HG02884 (cell line): ENCODE measurements at regions not wholly inside any gene's neighbourhood (a gene's known extent, or its start where the extent isn't known, plus 50 kb on each side); places are given as distances from the start of the nearest gene placed in this dataset.
"Not testable (repeated sequence)": the region's sequence is repeated elsewhere in the genome, so short reads cannot be mapped to it uniquely, and the experiment has no call there.

Source experiments
- ATAC-seq: cut with Tn5 transposase; IDR thresholded peaks from one replicate; pipeline ENCODE4 v1.9.1; 2021; ENCODE audit warnings: mild to moderate bottlenecking, moderate library complexity; ENCODE audit not compliant: unreplicated experiment

DNA sequence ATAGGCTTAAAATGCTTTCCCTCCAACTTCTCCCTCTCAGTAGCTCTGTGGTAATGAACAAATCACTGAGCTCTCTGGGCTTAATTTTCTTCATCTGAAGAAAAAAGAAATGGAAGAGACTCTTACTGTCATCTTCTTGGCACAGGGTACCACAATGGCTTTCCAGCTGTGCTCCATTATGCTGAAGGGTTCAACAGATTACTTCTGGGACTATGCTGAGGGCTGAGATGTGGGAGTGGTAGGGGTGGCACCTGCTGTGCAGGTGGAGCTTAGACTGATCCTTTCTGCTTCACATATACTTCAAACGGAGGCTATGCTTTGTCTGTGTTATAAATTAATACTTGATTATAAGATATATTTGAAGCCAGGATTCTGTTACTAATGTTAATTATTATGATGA, 840.2 kb upstream of the C9orf72 start:
- ATAC-seq = no peak

DNA sequence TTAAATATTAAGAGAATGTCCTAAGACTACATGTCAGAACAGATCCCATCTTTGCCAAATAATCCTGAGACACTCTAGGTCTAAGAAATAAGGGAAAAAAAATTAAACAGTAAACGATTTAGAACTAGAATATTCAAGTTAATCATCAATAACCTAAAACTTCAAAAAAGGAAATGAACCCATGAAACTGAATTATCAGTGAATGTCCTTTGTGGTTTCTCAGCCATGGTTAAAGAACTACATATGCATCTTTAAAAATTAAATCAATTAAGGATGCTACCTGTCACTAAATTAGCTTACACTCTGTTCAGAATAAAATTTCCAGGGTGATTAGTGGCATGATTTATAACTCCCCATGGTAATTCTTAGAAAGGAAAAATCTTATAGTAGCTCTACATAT, 850.0 kb upstream of the C9orf72 start:
- ATAC-seq = no peak

DNA sequence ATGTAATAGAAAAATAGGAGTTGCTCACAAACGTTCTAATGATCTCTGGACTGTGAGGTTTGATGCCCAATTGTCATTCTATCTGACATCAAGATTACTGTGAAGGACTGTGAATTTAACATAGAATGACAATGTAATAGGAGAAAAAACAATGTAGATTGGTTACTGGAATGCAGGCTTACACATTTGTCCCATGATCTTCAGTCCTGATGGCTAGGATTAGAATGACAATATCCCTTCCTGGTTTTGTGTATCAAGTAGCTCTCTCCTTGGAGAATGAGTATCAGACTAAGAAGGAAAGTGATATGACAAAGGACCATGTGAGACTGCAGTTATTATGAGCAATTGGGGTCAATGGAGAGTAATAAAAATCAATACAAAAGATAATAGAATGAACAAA, 862.2 kb upstream of the C9orf72 start:
- ATAC-seq = no peak

DNA sequence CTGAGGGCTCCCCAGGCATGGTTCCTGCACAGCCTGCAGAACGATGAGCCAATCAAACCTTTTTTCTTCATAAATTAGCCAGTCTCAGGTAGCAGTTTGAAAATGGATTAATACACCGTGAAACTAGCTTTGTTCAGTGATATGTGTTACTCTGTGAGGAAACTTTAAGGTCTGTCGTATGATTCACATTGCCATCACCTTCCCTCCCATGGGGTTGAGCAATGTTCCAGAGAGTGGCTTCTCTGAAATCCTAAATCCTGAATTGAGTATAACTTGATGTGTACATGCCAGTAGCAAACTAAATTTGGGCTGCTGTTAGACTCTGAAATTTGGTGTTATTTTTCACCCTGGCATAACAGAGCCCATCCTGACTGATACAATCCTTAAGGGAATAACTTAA, 866.4 kb upstream of the C9orf72 start:
- ATAC-seq = no peak

DNA sequence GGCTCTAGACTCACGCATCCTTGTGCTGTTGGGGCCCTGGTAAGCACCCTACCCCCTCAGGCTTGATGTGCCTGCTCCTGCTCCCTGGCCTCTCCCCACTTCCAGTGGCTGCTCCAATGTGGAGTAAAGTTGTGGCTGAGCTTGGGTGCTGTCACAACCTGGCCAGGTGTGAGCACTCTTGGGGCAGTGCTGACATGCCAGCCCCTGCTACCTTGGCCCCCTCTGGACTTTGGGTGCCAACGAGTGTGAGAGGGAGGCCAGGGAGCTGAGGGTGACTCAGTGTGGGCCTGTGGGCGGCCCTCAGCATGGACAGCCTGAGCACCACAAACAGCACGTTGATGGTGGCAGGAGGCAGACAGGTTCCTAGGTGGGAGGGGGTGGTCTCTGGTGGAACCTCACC, 870.2 kb upstream of the C9orf72 start:
- ATAC-seq = no peak

DNA sequence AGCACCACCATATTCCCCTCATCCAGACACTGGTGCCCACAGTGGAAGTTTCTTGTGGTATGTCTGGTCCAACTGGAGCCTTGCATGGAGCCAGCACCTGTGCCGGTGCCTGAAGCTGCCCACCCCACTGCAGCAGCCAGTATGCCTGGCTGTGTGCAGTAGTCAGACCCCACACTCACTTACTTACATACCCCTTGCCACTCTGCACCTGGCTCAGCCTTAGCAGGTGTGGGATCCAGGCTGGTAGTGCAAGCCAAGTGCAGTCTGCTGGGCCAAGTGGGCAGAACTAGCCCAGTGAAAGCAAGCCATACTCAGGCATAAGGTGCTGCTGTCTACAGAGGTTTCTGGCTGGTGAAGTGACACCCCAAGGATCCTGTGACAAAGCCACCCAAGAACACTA, 871.4 kb upstream of the C9orf72 start:
- ATAC-seq = no peak

DNA sequence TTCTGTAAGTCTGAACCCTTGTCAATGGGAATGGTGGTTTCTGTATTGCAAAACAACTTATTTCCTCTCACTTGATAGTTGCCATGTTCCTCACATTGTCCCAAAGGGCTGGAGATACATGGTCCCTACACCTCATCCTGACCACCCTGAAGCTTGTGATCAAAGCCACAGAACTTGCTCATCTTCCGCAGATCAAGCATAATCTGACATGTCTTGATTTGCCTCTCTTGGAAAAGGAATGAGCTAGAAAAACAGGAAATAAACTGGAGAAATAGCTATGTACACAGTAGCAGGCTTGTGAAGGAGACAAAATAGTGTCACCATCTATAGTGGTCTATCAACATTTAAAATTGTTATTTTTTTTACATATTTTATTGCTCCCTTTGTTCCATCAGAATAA, 871.9 kb upstream of the C9orf72 start:
- ATAC-seq = no peak

DNA sequence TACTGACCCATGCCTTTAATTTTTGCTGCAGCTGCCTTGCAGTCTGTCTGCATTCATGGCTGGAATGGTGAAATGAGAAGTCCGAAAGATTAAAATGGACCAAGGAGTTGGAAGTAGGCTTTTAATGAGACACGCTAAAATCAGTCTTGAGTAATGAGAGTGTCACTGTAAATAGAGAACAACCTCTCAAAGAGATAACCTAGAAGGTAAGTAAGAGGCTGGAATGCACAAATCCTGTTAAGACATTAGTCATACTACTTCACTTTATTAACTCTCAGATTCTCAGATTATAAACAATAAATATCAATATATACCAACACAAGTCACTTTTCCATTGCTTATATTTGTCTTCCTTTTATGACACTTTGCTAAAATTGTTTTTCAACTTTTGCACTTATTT, 880.6 kb upstream of the C9orf72 start:
- ATAC-seq = no peak

DNA sequence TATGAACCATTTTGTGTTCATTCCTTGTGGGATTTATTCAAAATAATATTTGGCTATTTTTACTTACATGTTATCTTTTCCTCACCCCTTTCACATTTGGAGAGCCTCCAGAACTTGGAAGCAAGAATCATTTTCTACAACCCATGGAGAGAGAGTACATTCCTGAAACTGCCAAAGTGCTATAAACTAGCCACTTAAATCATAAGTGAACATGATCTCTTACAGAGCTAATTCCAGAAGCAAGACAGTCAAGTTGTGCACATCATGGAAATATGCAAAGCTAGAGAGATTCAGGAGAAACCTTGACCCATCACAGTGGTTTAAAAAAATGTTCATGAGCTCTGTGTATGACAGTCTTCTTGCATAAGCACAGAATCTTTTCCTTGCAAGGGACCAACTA, 883.6 kb upstream of the C9orf72 start:
- no peak for ATAC-seq

DNA sequence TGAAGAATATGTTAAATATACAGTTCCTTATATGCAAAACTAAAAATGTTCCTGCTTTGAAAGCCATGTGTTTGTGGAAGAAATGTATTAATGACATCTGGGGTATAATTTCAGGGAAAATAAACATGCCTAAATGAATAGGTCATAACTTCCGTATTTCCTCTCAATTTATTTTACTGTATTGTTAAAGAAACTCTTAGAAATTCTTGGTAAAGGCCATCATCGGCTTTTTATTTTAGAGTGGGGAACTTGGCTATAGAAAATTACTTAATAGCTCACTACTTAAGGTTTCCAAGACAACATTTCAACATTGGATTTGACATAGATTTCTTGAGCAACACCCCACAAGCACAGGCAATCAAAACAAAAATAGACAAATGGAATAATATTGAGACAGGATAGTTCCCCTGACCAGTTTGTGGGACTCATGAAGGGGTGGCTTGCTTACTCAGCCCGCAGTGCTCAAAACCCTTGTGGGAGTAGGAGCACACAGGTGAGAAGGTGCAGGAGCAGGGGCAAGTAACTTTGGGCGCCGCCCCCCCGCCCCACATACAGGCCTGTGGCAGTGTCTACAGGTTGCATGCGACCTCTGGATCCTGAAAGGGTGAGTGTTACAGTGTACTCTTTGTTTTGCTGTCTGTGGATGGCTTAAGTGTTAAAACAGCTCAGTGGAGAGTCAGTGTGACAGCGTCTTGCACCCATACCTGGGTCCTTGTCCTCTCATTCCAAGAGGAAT, 891.4 kb upstream of the C9orf72 start:
- no peak for ATAC-seq

DNA sequence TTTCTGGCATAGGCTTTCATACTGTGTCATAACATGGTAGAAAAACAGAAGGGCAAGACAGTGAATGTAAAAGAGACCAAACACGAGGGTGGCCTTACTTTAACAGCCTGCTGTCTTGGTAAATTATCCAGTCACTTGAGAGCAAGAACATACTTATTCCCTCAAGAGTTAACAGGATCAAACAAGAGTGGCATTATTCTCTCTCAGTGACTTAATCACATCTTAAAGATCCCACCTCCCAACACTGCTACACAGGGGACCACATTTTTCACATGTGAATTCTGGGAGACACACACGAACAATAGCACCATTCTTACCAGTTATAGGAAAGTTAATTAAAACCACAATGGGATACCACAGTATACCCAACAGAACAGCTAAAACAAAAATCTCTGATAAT, 898.0 kb upstream of the C9orf72 start:
- no peak for ATAC-seq

DNA sequence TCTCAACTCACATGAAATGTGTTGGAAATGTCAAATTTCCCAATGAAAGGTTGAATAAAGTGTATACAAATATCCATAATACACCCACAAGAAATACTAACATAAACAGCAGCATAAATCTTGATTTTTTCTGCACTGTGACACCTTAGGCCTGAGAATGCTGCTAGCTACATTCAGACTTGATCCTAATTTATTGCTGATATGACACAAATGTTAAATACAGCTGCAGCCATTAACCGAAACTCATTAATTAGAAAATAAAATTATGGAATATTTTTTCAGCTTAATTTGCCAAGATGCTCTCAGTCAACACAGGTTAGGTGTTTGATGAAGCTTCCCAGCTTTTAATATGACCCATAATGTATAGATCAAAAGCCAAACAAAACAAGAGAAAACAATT, 914.3 kb upstream of the C9orf72 start:
- no peak for ATAC-seq

DNA sequence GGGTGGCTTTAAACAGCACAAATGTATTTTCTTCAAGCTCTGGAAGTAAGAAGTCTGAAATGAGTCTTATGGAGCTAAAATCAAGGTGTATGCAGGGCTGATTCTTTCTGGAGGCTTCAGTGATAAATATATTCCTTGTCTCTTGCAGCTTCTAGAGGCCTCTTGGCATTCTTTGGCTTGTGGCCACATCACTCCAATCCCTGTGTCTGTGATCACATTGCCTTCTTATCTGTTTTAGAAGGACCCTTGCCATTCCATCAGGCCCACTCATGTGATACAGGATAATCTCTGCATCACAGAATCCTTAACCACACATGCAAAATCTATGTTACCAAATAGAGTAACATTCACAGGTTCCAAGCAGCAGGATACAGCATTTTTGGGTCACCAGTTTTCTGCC, 917.8 kb upstream of the C9orf72 start:
- ATAC-seq = no peak

DNA sequence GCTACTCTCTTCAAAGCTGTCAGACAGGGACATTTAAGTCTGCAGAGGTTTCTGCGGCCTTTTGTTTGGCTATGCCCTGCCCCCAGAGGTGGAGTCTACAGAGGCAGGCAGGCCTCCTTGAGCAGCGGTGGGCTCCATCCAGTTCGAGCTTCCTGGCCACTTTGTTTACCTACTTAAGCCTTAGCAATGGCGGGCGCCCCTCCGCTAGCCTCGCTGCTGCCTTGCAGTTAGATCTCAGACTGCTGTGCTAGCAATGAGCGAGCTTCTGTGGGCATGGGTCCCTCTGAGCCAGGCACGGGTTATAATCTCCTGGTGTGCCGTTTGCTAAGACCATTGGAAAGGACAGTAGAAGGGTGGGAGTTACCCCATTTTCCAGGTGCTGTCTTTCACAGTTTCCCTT, 924.9 kb upstream of the C9orf72 start:
- ATAC-seq = not testable (repeated sequence)

DNA sequence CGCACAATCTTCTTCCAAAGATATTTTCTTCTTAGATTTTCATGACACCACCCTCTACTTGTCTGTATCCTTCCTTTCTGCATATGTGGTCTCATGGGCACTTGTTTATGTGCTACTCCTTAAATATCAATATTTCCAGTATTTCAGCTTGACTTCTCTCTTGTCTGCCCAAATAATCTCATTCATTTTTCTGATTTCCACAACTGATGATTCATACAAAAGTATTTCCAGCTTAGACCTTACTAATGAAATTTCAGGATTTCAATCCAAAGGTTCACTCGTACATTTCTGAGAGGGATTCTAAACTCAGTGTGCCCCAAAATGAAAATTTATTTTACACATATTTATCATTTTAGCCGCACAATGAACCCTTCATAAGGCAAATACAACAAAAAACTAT, 928.9 kb upstream of the C9orf72 start:
- no peak for ATAC-seq

DNA sequence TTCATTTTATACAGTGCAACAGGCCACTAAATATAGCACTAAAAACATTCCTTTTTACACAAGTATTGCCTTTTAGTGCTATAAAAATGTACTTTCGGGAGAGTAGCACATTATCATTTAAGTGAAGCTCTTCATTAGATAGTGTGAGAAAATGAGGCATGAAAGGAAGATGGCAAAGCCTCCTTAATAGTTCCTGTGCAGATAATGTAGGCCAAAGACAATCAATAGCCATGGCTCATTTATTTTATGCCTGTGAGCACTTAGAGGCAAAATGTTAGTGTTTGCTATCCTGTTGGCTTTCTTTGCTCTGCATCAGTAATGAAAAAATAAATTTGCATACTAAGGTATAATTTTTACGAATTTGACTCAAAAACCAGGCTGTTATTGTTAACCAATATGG, 929.5 kb upstream of the C9orf72 start:
- ATAC-seq = no peak

DNA sequence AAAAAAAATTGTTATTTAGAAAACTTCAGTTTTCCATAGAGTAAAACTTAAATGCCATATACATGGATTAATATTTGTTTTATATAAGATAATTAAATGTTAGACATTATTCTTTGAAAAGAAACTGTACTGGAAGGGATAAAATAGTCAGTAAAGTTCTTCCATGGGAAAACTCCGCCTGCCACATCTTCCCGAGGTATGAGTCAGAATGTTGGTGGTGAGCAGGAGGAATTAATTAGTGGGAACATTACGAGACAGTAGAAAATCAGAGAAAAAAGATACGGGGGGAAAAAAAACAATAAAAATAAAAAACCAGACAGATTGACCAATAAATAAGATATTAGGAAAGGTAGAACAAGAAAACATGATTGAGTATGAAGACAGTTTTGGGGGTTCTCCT, 930.3 kb upstream of the C9orf72 start:
- ATAC-seq = no peak

DNA sequence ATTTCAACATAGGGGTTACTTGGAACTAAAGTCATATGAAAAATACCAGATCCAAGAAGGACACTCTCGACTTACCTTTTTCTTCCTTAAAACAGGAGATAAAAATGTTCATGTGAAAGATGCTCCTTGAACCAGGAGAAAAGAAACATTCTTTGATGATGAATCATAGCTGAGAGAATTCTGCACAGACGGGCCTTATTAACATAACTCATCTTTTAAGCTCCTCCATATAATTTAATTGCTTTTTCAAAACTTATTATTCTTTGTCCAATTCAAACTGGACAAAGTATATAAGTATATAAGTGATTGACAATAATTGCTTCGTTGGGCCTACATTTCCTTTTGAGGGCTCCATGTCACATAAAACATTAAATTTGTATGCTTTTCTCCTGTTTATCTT, 945.2 kb upstream of the C9orf72 start:
- no peak for ATAC-seq

DNA sequence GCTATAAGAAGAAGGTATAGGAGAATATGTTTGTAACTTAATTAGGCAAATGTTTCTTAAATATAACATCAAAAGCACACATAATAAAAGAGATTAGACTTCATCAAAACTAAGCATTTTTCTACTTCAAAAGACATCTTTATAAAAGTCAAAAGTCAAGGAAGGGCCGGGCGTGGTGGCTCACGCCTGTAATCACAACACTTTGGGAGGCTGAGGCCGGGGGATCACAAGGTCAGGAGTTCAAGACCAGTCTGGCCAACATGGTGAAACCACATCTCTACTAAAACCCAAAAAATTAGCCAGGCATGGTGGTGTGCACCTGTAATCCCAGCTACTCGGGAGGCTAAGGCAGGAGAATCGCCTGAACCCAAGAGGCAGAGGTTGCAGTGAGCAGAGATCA, 951.0 kb upstream of the C9orf72 start:
- ATAC-seq = not testable (repeated sequence)

DNA sequence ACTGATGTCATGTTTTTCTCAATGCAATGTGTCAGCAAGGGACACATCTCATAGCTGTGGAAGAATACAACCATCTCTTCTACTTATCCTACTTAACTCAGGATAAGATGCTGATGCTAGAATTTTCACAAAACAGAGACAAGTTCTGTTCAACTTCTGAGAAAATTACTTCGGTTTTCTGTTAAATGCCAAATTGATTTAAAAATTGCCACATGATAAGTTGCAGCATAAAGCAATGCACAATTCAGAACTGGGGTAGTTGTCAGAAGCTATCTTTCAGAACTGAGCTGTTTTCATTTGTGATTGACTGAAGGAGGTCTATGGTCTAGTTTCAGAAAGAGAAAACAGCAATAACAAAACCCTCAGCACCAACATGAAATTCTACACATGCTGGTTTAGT, 954.8 kb upstream of the C9orf72 start:
- ATAC-seq = no peak

DNA sequence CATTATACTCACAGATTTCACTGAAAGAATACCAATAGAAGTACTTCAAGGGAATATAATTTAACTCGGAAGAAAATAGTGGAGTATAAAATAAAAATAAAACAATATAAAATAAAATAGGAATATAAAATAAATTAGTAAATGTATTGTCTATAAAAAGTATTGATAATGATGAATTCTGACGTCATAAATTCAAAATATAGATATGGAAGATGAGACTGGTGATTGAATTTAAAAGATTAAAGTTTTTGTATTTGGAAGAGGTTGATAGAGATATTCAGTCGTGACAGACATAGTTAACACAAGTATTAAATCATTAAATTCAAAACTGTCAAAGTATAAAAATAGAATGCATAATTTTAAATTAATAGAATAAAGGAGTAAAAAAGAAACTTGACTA, 964.9 kb upstream of the C9orf72 start:
- ATAC-seq = no peak

DNA sequence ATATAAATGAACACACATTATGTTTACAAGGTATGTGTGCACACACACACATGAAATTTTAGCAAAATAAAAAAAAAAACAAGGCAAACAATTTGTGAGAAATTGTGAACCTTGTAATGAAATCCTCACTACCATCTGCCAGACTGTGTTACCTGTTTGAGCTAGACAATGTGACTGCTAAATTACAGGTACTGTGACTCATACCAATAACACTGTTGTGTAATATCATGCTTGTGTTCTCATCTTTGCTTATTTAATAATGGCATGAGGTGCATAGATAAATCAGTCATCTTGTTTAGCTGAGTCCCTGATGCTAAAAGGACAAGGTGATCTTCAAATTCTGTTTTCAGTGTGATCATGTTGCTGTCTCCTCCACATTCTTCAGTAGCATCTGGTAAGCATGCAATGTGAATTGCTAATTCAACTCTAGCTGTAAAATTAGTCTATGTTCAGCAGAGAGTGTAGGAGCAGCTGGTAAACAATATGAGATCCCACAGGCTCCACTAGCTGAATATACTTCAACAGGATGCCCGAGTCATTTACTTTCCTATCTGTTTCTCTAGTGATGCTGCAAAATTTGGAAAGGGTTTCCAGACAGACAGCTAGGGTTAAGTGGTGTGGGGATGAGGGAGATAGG, 966.3 kb upstream of the C9orf72 start:
- ATAC-seq = no peak

DNA sequence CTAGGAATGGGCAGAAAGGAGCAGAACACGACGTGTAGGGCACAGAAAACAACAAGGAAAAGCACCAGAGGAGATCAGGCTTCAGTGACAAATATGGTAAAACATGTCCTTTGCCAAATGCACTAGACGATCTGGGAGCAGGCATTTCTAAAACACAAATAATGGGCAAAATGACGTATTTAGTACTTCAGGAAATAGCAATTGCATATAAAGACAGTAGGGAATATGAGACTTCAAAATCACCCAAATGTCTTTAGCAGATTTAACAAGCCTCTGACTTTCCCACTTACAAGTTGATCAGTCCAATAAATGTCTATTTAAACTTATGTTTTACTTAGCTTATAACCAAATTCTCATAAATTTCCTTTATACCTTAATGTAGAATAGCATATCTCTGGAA, 969.6 kb upstream of the C9orf72 start:
- no peak for ATAC-seq
